Lower lobe of right lung (tissue), 2 donors: ENCODE measurements at regions not wholly inside any gene's neighbourhood (a gene's known extent, or its start where the extent isn't known, plus 50 kb on each side); places are given as distances from the start of the nearest gene placed in this dataset.
A peak's percentile ranks its signal among the peaks of the same experiment; 100 is the strongest.

Experiments used
- ATAC-seq, 2 donors: fragments of 200-7000 bp; cut with Tn5 transposase; one replicate each; pipeline ENCODE4 v1.9.1; 2020 to 2022; ENCODE audit warnings: mild to moderate bottlenecking in 2 of 2, moderate library complexity in 2 of 2
- DNase-seq: peaks from one replicate; pipeline ENCODE4 v3.0.0-alpha.2; 2020
- H3K27ac ChIP-seq: fragments of 200-600 bp; one replicate; pipeline ENCODE4 v1.8.0; 2022
- H3K27me3 ChIP-seq: fragments of 200-600 bp; one replicate; pipeline ENCODE4 v1.8.0; 2022; ENCODE audit warnings: low read depth
- H3K36me3 ChIP-seq: fragments of 200-600 bp; one replicate; pipeline ENCODE4 v1.8.0; 2022; ENCODE audit warnings: mild to moderate bottlenecking
- H3K4me1 ChIP-seq: fragments of 200-600 bp; one replicate; pipeline ENCODE4 v1.8.0; 2022
- H3K4me3 ChIP-seq: fragments of 200-600 bp; one replicate; pipeline ENCODE4 v1.8.0; 2022; ENCODE audit warnings: mild to moderate bottlenecking
- H3K9me3 ChIP-seq: fragments of 200-600 bp; one replicate; pipeline ENCODE4 v1.8.0; 2022
- intact Hi-C: fragments of 100-400 bp; cut with DNase I; formaldehyde crosslinking; loops from one replicate; pipeline ENCODE4 v1.11.0; 2022
- TF ChIP-seq, protein P1 (sequence below): fragments of 200-600 bp; IDR thresholded peaks from one replicate; pipeline ENCODE4 v1.8.0; 2022; ENCODE audit warnings: antibody characterized with exemption, mild to moderate bottlenecking
- donor health status: DM: no; HTN: yes; CAD: no; lungs with severe emphysema.

DNA sequence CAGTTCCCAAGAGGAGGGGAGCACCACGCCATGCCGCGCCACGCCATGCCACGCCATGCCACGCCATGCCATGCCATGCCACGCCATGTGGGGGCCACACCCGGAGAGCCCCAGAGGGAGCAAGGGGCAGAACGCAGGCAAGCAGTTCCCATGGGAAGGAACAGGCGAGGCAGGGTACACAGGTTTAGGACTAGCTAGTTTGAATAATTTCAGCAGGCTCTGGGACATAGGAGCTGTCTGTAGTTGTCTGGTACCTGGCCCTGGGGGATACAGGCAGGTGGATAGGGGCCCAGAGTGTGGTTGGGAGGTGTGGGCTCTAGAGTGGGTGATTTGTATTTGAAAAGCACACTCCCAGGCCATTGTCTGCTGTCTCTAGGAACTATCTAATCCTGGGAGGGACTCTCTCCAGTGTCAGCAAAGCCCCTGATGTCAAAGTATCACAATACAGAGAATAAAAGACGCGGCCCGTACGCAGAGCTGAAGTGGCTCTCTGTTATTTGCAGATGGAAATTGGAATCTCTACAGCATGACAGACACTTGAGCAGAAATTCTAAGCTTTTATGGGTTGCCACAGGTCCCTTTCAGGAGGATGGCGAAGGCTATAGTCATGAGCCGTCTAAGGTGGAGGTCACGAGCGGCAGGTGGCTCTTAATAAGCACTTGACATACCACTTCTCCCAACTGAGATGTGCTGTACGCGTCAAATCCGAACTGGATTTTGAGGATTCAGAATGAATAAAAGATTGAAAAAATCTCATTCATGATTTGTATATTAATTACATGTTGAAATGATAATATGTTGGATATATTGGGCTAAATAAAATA is 220.8 kb upstream of the TNRC6C start:
- intact Hi-C loops, result no loop called here
- H3K27ac ChIP-seq, result no peak overlapping the region
- no peak for DNase-seq

DNA sequence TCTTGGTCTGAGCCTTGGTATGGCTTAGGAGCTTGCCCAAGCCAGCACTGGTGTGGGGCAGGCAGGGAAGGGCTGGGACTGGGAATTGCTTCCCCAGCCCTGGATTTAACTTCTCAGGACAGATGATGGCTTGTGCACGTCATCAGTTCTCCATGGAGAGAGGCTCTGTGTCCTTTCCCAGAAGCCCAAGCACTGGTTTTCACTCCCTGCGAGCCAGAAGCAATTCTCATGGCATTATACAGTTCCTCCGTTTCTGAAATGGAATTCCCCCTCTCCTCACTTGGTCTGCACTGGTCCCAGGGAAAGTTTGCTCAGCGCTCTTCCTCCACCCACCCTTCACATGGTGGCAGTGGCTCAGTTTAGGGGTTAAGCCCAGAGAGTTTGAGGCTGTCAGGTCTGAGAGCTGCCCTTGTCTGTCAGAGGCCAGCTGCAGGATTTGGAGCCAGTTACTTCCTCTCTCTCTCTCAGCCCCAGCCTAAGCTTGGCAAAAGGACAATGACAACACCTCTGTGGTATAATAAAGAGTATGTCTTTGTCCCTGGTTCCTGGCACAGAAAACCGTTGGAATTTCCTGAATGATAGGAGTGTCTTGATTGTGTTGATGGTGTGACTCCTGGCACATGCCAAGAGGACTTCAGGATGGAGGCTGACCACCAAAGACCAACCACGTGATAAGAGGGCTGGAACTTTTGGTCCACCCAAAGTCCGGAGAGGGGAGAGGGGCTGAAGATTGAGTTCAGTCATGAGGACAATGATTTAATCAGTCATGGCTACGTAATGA is 219.6 kb upstream of the TNRC6C start:
- DNase-seq (no peak), ATAC-seq (no peak)
- intact Hi-C loops, result no loop called here
- peaks cover 26% of the 10 kb centered on the region for H3K4me1 ChIP-seq
- H3K27me3 ChIP-seq, result no peaks in the 10 kb centered on the region
- H3K36me3 ChIP-seq, result no peaks in the 10 kb centered on the region
- H3K27ac ChIP-seq, result no peak overlapping the region
- H3K4me3 ChIP-seq, result no peak overlapping the region
- TF ChIP-seq, protein P1, sequence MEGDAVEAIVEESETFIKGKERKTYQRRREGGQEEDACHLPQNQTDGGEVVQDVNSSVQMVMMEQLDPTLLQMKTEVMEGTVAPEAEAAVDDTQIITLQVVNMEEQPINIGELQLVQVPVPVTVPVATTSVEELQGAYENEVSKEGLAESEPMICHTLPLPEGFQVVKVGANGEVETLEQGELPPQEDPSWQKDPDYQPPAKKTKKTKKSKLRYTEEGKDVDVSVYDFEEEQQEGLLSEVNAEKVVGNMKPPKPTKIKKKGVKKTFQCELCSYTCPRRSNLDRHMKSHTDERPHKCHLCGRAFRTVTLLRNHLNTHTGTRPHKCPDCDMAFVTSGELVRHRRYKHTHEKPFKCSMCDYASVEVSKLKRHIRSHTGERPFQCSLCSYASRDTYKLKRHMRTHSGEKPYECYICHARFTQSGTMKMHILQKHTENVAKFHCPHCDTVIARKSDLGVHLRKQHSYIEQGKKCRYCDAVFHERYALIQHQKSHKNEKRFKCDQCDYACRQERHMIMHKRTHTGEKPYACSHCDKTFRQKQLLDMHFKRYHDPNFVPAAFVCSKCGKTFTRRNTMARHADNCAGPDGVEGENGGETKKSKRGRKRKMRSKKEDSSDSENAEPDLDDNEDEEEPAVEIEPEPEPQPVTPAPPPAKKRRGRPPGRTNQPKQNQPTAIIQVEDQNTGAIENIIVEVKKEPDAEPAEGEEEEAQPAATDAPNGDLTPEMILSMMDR, result no peak
- H3K9me3 ChIP-seq, result no peaks in the 10 kb centered on the region

More for the DNA sequence above, 220.8 kb upstream of the TNRC6C start:
- no peak overlapping the region for H3K4me3 ChIP-seq
- H3K36me3 ChIP-seq, result no peaks in the 10 kb centered on the region
- H3K27me3 ChIP-seq, result no peaks in the 10 kb centered on the region
- peaks cover 4% of the 10 kb centered on the region for H3K9me3 ChIP-seq
- H3K4me1 ChIP-seq, result peaks cover 31% of the 10 kb centered on the region
- TF ChIP-seq, protein P1, result no peak
- peak in 1 of 2 donors; percentile 51 for ATAC-seq

- H3K36me3 ChIP-seq, result no peaks in the 10 kb centered on the region
- no peak overlapping the region for H3K27ac ChIP-seq
- TF ChIP-seq, protein P1, result no peak
- intact Hi-C loops, result no loop called here
- H3K9me3 ChIP-seq, result no peaks in the 10 kb centered on the region
- DNase-seq, result no peak
- no peak for ATAC-seq
- peaks cover 11% of the 10 kb centered on the region for H3K4me1 ChIP-seq
- no peak overlapping the region for H3K4me3 ChIP-seq
- no peaks in the 10 kb centered on the region for H3K27me3 ChIP-seq
Measured at GRCh38 chr17:77740481-77740880, 218.0 kb upstream of the TNRC6C start.

GRCh38 chr17:77741109-77741508 is 217.4 kb upstream of the TNRC6C start:
- intact Hi-C loops, result no loop called here
- Histone ChIP-seq H3K36me3 (no peaks in the 10 kb centered on the region), H3K4me3 (no peak overlapping the region), H3K9me3 (no peaks in the 10 kb centered on the region), H3K27me3 (no peaks in the 10 kb centered on the region), H3K27ac (no peak overlapping the region), H3K4me1 (peaks cover 10% of the 10 kb centered on the region)
- ATAC-seq (no peak), DNase-seq (no peak)
- TF ChIP-seq, protein P1, result peak; percentile 36

DNA sequence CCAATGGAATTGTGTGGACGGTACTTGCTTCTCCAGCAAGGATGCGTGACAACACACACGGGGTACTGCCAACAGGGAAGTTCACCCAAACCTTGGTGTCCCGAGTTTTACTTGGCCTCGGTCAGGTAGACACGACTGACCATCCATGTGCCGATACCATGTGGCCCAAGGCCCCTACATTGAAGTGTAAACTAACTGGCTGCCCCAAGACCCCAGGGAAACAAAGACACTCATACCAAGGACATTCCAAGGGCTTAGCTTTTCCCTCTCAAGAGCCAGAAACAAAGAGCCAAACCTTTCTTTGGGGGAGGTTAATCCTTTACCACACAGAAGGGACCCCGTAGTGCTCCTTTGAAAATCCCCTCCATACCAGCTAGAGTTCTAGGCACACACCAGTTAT is 215.9 kb upstream of the TNRC6C start:
- intact Hi-C loops, result no loop called here
- H3K27me3 ChIP-seq, result no peaks in the 10 kb centered on the region
- H3K4me1 ChIP-seq, result peaks cover 8% of the 10 kb centered on the region
- no peak for DNase-seq
- no peak for ATAC-seq
- H3K36me3 ChIP-seq, result no peaks in the 10 kb centered on the region
- H3K27ac ChIP-seq, result no peak overlapping the region
- no peaks in the 10 kb centered on the region for H3K9me3 ChIP-seq
- no peak overlapping the region for H3K4me3 ChIP-seq
- TF ChIP-seq, protein P1, result no peak
